ENCODE measurements at regions not wholly inside any gene's neighbourhood (a gene's known extent, or its start where the extent isn't known, plus 50 kb on each side); places are given as distances from the start of the nearest gene placed in this dataset.

DNA sequence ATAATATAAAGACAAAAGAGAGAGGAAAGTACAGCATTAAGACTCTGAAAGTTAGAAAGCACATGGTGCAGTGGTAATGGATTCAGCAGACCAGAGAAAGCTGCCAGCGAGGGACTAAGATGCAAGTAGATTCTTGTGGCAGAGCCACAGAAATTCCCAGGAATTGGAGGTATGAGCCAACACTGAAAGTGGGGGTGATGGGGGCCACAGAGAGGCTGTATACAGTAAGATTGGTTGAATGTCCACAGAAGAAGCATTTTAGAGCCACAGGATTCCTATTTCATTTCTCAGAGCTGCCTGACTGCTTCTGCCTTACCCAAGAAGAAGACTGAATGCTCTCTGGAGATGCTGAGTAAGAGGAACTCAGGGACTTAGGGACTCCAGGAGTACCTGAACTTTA is 295.0 kb downstream of the LMO7 start:
- DNase-seq (ENCODE audit: extremely low spot score, unreplicated experiment): no peak
- TF ChIP-seq, protein P1, sequence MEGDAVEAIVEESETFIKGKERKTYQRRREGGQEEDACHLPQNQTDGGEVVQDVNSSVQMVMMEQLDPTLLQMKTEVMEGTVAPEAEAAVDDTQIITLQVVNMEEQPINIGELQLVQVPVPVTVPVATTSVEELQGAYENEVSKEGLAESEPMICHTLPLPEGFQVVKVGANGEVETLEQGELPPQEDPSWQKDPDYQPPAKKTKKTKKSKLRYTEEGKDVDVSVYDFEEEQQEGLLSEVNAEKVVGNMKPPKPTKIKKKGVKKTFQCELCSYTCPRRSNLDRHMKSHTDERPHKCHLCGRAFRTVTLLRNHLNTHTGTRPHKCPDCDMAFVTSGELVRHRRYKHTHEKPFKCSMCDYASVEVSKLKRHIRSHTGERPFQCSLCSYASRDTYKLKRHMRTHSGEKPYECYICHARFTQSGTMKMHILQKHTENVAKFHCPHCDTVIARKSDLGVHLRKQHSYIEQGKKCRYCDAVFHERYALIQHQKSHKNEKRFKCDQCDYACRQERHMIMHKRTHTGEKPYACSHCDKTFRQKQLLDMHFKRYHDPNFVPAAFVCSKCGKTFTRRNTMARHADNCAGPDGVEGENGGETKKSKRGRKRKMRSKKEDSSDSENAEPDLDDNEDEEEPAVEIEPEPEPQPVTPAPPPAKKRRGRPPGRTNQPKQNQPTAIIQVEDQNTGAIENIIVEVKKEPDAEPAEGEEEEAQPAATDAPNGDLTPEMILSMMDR (IDR thresholded peaks at IDR 0.05): no peak
- H3K4me1 Mint-ChIP-seq (ENCODE audit: unreplicated experiment): no peaks in the 10 kb centered on the region
- H3K27ac Mint-ChIP-seq (ENCODE audit: unreplicated experiment): no peak overlapping the region
- H3K4me3 Mint-ChIP-seq (ENCODE audit: unreplicated experiment): no peak overlapping the region
- no peaks in the 10 kb centered on the region for H3K9me3 Mint-ChIP-seq (ENCODE audit: unreplicated experiment)
- H3K36me3 Mint-ChIP-seq (ENCODE audit: unreplicated experiment): no peaks in the 10 kb centered on the region
- H3K27me3 Mint-ChIP-seq (ENCODE audit: unreplicated experiment): peaks cover 40% of the 10 kb centered on the region

DNA sequence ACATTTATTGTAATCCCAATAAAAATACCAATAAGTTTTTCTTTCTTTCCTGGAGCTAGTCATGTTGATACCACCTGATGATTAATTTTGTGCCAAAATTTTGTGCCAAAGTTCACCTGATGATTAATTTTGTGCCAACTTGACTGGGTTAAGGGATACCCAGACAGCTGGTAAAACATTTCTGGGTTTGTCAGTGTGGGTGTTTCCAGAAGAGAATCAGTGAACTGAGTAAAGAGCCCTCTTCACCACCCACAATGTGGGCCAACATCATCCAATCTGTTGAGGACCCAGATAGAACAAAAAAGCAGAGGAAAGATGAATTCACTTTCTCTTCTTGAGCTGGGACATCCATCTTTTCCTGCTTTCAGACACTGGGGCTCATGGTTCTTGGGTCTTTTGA is 292.9 kb downstream of the LMO7 start:
- Mint-ChIP-seq H3K27ac (ENCODE audit: unreplicated experiment) (no peak overlapping the region), H3K27me3 (ENCODE audit: unreplicated experiment) (peaks cover 40% of the 10 kb centered on the region), H3K36me3 (ENCODE audit: unreplicated experiment) (no peaks in the 10 kb centered on the region), H3K4me1 (ENCODE audit: unreplicated experiment) (no peaks in the 10 kb centered on the region), H3K9me3 (ENCODE audit: unreplicated experiment) (no peaks in the 10 kb centered on the region), H3K4me3 (ENCODE audit: unreplicated experiment) (no peak overlapping the region)
- DNase-seq (ENCODE audit: extremely low spot score, unreplicated experiment): no peak
- TF ChIP-seq, protein P1 (IDR thresholded peaks at IDR 0.05): no peak

DNA sequence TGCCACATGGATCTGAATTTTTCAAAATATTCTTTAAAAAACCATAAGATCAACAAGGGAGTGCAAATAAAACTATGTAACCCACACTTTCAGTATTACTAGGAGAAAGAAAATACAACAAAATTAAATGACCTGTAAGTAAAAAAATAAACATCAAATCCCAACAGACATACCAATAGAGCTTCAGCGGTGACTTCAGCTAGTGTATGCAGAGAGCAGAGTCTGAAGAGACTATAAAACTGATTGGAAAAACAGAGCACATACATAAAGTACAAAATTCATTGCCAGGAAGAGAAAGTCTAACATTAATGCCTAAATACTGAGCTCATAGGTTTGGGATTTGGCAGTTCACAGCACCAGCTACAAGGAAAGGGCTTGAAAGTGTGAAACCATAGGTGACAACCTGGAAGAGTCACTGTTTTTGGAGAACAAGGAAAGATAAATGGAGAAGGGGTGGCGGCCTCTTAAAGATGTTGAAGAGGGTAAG is 291.1 kb downstream of the LMO7 start:
- no peaks in the 10 kb centered on the region for H3K36me3 Mint-ChIP-seq (ENCODE audit: unreplicated experiment)
- H3K9me3 Mint-ChIP-seq (ENCODE audit: unreplicated experiment): no peaks in the 10 kb centered on the region
- no peaks in the 10 kb centered on the region for H3K4me1 Mint-ChIP-seq (ENCODE audit: unreplicated experiment)
- no peak overlapping the region for H3K27ac Mint-ChIP-seq (ENCODE audit: unreplicated experiment)
- H3K27me3 Mint-ChIP-seq (ENCODE audit: unreplicated experiment): peaks cover 45% of the 10 kb centered on the region
- H3K4me3 Mint-ChIP-seq (ENCODE audit: unreplicated experiment): no peak overlapping the region
- TF ChIP-seq, protein P1 (IDR thresholded peaks at IDR 0.05): no peak
- no peak for DNase-seq (ENCODE audit: extremely low spot score, unreplicated experiment)

DNA sequence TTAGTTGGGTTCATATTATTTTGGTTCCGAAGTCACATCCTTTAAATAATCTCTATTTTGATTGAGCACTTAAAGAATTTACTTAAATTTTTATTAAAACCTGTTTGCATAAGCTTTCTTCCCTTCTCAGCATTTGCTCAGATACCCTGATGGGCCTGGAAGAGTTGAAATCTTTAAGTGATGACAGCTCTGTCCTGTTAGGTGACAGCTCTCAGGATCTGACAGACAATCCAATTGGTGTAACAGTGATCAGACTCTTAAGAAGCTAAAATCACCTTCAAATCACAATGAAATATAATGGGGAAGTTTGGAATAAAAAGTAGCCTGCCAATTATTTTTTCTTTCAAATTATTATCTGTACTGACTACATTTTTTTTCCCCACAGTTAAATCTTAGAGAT is 284.4 kb downstream of the LMO7 start:
- peaks cover 16% of the 10 kb centered on the region for H3K27me3 Mint-ChIP-seq (ENCODE audit: unreplicated experiment)
- H3K4me1 Mint-ChIP-seq (ENCODE audit: unreplicated experiment): no peaks in the 10 kb centered on the region

DNA sequence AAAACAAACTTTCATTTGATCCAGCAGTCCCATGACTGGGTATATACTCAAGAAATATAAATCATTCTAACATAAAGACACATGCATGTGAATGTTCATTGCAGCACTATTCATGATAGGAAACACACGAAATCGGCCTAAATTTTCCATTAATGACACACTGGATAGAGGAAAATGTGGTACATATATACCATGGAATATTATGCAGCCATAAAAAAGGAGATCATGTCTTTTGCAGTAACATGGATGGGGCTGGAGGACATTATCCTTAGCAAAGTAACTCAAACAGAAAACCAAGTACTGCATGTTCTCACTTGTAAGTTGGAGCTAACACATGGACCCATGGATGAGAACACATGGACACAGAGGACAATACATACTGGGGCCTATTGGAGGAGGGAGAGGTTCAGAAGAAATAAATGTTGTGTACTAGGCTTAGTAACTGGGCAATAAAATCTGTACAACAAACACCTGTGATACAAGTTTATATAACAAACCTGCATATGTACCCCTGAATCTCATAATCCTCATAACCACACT is 283.6 kb downstream of the LMO7 start:
- no peaks in the 10 kb centered on the region for H3K4me1 Mint-ChIP-seq (ENCODE audit: unreplicated experiment)
- H3K27ac Mint-ChIP-seq (ENCODE audit: unreplicated experiment): no peak overlapping the region
- no peak overlapping the region for H3K4me3 Mint-ChIP-seq (ENCODE audit: unreplicated experiment)
- H3K36me3 Mint-ChIP-seq (ENCODE audit: unreplicated experiment): no peaks in the 10 kb centered on the region
- TF ChIP-seq, protein P1 (IDR thresholded peaks at IDR 0.05): no peak
- no peak for DNase-seq (ENCODE audit: extremely low spot score, unreplicated experiment)
- peaks cover 14% of the 10 kb centered on the region for H3K27me3 Mint-ChIP-seq (ENCODE audit: unreplicated experiment)
- H3K9me3 Mint-ChIP-seq (ENCODE audit: unreplicated experiment): no peaks in the 10 kb centered on the region

More for the DNA sequence above, 284.4 kb downstream of the LMO7 start:
- Mint-ChIP-seq H3K4me3 (ENCODE audit: unreplicated experiment) (no peak overlapping the region), H3K36me3 (ENCODE audit: unreplicated experiment) (no peaks in the 10 kb centered on the region), H3K9me3 (ENCODE audit: unreplicated experiment) (no peaks in the 10 kb centered on the region), H3K27ac (ENCODE audit: unreplicated experiment) (no peak overlapping the region)
- TF ChIP-seq, protein P1 (IDR thresholded peaks at IDR 0.05): no peak
- DNase-seq (ENCODE audit: extremely low spot score, unreplicated experiment): no peak
